OCI-LY3 (cell line): ENCODE measurements at regions not wholly inside any gene's neighbourhood (a gene's known extent, or its start where the extent isn't known, plus 50 kb on each side); places are given as distances from the start of the nearest gene placed in this dataset.
"Not testable (repeated sequence)": the region's sequence is repeated elsewhere in the genome, so short reads cannot be mapped to it uniquely, and the experiment has no call there.

Source experiments
- CTCF ChIP-seq: fragments of 200-600, 300-600 bp; sonication (generic); IDR thresholded peaks from 2 replicates; pipeline ENCODE4 v1.5.1; 2014; ENCODE audit warnings: antibody characterized with exemption, low read length, low read depth
- EZH2phosphoT487 ChIP-seq: fragments of 200-600 bp; shearing (Covaris generic); IDR thresholded peaks from 2 replicates; pipeline ENCODE4 v1.6.1; 2018; ENCODE audit warnings: antibody characterized with exemption, mixed run types, low read depth

GRCh38 chr4:8961343-8961742, 89.7 kb upstream of the HMX1 start:
- peak; percentile 52 for TF ChIP-seq CTCF
- TF ChIP-seq EZH2phosphoT487 = not testable (repeated sequence)
